Adrenal gland (tissue), 9 donors: ENCODE measurements at regions not wholly inside any gene's neighbourhood (a gene's known extent, or its start where the extent isn't known, plus 50 kb on each side); places are given as distances from the start of the nearest gene placed in this dataset.

Experiments used
- DNase-seq, 7 donors: peaks; one replicate each; pipeline ENCODE4 v3.0.0-alpha.2; 2019 to 2020
- H3K27ac ChIP-seq, 5 donors: fragments of 200-600 bp; sonication (generic) in 4 of 5; 1 replicate in 3 of 5; 2 replicates in 2 of 5; pipeline versions ENCODE4 v1.5.1 to v1.8.0; 2016 to 2020; ENCODE audit warnings: mild to moderate bottlenecking in 1 of 5
- H3K27me3 ChIP-seq: fragments of 200-600 bp; 2 replicates; pipeline ENCODE4 v1.8.0; 2021
- H3K36me3 ChIP-seq, 2 donors: fragments of 200-600 bp; replicated peaks in 1 of 2; 1 replicate in 1 of 2; 2 replicates in 1 of 2; pipeline versions ENCODE4 v1.5.1 to v1.8.0; 2018 to 2022
- H3K4me1 ChIP-seq, 2 donors: fragments of 200-600 bp; replicated peaks in 1 of 2; 1 replicate in 1 of 2; 2 replicates in 1 of 2; pipeline versions ENCODE4 v1.5.1 to v1.8.0; 2018 to 2021
- H3K4me3 ChIP-seq, 4 donors: fragments of 200-600 bp; sonication (generic) in 3 of 4; one replicate each; pipeline ENCODE4 v1.5.1; 2016 to 2018
- H3K9me3 ChIP-seq, 3 donors: fragments of 200-600 bp; sonication (generic) in 1 of 3; replicated peaks in 1 of 3; 1 replicate in 2 of 3; 2 replicates in 1 of 3; pipeline versions ENCODE4 v1.5.1 to v1.8.0; 2016 to 2021
- CTCF ChIP-seq, 6 experiments: fragments of 450-650 bp in 4 of 6; fragments of 200-600 bp in 2 of 6; sonication (generic) in 1 of 6; IDR thresholded peaks; 1 replicate in 5 of 6; 2 replicates in 1 of 6; pipeline versions ENCODE4 v1.5.1 to v1.8.0; 2016 to 2021; ENCODE audit warnings: antibody characterized with exemption in 6 of 6, mild to moderate bottlenecking in 2 of 6, moderate library complexity in 1 of 6
- POLR2A ChIP-seq, 2 donors: fragments of 450-650 bp; IDR thresholded peaks; one replicate each; pipeline ENCODE4 v1.6.1; 2017; ENCODE audit warnings: antibody characterized with exemption in 2 of 2, mild to moderate bottlenecking in 2 of 2, moderate library complexity in 1 of 2
- WGBS, 4 donors: extraction: QIAGEN DNeasy Blood & Tissue Kit in 2 of 4; methylation state at CpG; one replicate each; pipeline versions ENCODE4 v1.1.5 to v1.1.7; 2013 to 2017; 5-methylcytosine and 5-hydroxymethylcytosine counted together
- intact Hi-C, 2 donors: fragments of 100-400 bp; cut with DNase I; formaldehyde crosslinking; loops; one replicate each; pipeline versions ENCODE4 v1.14.1 to v1.15.0; 2022 to 2023
- donor health status: healthy with polysubstance abuse.
- donor health status: Bipolar disorder and iron deficiency.
- donor health status: DM: yes; HTN: yes; CAD: no.
- donor health status: DM: no; HTN: no; CAD: no.
- donor health status: DM: no; HTN: no; CAD: no.

GRCh38 chr12:29858270-29858786 lies 74.6 kb upstream of the TMTC1 start:
- no peak for DNase-seq
- Histone ChIP-seq H3K9me3 (no peaks in the 10 kb centered on the region), H3K27ac (no peak overlapping the region), H3K27me3 (no peaks in the 10 kb centered on the region), H3K4me3 (no peak overlapping the region), H3K36me3 (no peaks in the 10 kb centered on the region), H3K4me1 (no peaks in the 10 kb centered on the region)
- no peak for TF ChIP-seq POLR2A (IDR thresholded peaks at IDR 0.05)
- TF ChIP-seq CTCF (IDR thresholded peaks at IDR 0.05) = no peak
- WGBS, 4 donors = 77 to 90% (median 83%) methylated on average over 2 of the region's 2 CpGs
- intact Hi-C loops = no loop called here

GRCh38 chr12:29847246-29847645 lies 63.5 kb upstream of the TMTC1 start:
- no peaks in the 10 kb centered on the region for H3K27me3 ChIP-seq
- H3K4me3 ChIP-seq = no peak overlapping the region
- TF ChIP-seq CTCF (IDR thresholded peaks at IDR 0.05) (no peak), POLR2A (IDR thresholded peaks at IDR 0.05) (no peak)
- H3K4me1 ChIP-seq = no peaks in the 10 kb centered on the region
- H3K9me3 ChIP-seq = no peaks in the 10 kb centered on the region
- H3K27ac ChIP-seq = no peak overlapping the region
- intact Hi-C loops = no loop called here
- no peaks in the 10 kb centered on the region for H3K36me3 ChIP-seq
- DNase-seq = no peak
- WGBS, 4 donors = 63 to 76% (median 66%) methylated on average over 2 of the region's 2 CpGs

- Histone ChIP-seq H3K36me3 (no peaks in the 10 kb centered on the region), H3K27ac (no peak overlapping the region), H3K9me3 (no peaks in the 10 kb centered on the region), H3K4me1 (no peaks in the 10 kb centered on the region), H3K27me3 (no peaks in the 10 kb centered on the region), H3K4me3 (no peak overlapping the region)
- intact Hi-C loops = no loop called here
- TF ChIP-seq CTCF (IDR thresholded peaks at IDR 0.05) (no peak), POLR2A (IDR thresholded peaks at IDR 0.05) (no peak)
- 53 to 63% (median 59%) methylated on average over 2 of the region's 2 CpGs for WGBS, 4 donors
- DNase-seq = no peak
Measured at GRCh38 chr12:29844667-29845066, 60.9 kb upstream of the TMTC1 start.

- Histone ChIP-seq H3K36me3 (no peaks in the 10 kb centered on the region), H3K9me3 (peaks cover 0 to 6% (median 0%) of the 10 kb centered on the region in 3 donors), H3K27ac (no peak overlapping the region), H3K4me1 (no peaks in the 10 kb centered on the region), H3K4me3 (no peak overlapping the region), H3K27me3 (no peaks in the 10 kb centered on the region)
- intact Hi-C loops = no loop called here
- TF ChIP-seq POLR2A (IDR thresholded peaks at IDR 0.05) = no peak
- TF ChIP-seq CTCF (IDR thresholded peaks at IDR 0.05) = no peak
- DNase-seq = no peak
Measured at GRCh38 chr12:29843036-29843435, 59.3 kb upstream of the TMTC1 start.
